ENCODE measurements at regions not wholly inside any gene's neighbourhood (a gene's known extent, or its start where the extent isn't known, plus 50 kb on each side); places are given as distances from the start of the nearest gene placed in this dataset.
"Not testable (repeated sequence)": the region's sequence is repeated elsewhere in the genome, so short reads cannot be mapped to it uniquely, and the experiment has no call there.

DNA sequence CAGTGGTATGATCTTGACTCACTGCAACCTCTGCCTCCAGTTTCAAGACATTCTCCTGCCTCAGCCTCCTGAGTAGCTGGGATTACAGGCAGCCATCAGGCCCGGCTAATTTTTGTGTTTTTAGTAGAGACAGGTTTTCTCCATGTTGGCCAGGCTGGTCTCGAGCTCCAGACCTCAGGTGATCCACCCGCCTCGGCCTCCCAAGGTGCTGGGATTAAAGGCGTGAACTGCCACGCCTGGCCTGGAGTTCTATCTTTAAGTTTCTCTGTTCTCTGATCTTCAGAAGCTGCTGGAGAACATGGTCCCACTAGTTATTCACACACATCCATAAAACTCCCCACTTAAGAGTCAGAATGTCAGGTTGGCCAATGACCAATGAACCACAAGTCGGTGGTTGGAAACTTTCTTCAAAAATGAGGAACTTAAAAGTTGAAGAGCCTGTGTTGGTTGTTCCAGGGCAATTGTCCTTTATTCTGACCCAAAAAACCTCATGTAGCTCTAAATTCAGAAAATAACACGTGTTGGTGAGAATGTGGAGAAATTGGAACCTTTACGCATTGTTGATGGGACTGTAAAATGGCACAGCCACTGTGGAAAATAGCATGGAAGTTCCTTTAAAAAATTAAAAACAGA lies 55.9 kb upstream of the PIK3CB start:
- DNase-seq, result peak; percentile 15

DNA sequence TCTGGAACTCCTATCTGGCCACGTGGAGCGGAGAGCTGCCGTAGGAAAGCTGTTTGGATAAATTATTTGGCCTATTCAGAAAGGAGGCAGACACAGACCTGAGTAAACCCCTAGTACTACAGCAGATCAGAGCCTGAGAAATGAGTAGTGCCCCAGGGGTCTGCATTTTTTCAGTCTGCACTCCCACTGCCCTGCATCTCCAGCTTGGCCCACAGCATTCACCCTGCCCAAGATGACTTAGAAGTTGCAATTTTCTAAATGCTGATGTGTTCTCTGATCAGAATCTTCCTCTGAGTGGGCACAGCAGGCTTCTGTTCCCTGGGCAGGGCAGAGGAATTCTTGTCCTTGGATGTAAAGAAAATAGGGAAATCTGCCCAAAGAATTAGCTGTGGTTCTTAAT lies 55.1 kb upstream of the PIK3CB start:
- no peak for DNase-seq

DNA sequence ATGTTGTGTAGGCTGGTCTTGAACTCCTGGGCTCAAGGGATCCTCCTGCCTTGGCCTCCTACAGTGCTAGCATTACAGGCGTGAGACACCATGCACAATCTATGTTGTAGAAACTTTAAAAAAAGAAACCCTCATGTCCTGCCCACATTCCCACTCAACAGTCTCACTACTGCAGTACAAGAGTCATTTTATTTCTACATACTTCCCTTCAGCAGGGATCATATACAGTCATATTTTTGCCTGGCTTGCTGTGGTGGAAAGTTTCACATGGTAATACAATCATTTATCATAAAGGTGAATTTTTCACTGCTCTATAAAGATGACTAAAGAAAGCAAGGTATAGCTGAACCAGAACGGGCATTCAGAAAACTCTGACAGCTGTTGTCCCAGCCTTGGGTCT lies 53.8 kb upstream of the PIK3CB start:
- DNase-seq, result no peak

DNA sequence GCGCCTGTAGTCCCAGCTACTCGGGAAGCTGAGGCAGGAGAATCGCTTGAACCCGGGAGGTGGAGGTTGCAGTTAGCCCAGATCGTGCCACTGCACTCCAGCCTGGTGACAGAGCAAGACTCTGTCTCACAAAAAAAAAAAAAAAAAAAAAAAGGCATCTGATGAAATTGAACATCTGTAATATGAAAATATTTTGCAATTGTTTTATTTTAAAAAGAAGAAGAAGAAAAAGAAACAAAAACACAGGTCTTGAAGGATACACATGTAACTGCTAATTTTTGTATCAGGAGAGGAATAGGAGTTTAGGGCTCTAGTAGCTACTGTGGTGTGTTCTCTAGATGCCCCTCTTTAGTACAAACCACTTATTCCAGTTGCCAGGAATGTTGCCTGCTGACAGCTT lies 51.4 kb upstream of the PIK3CB start:
- not testable (repeated sequence) for DNase-seq

All from midbrain (tissue), 1 donor.